Esophagus muscularis mucosa (tissue), 3 donors: ENCODE measurements at regions not wholly inside any gene's neighbourhood (a gene's known extent, or its start where the extent isn't known, plus 50 kb on each side); places are given as distances from the start of the nearest gene placed in this dataset.

Experiments used
- POLR2A ChIP-seq: fragments of 450-650 bp; IDR thresholded peaks from one replicate; pipeline ENCODE4 v1.6.1; 2017; ENCODE audit warnings: antibody characterized with exemption, moderate library complexity, mild to moderate bottlenecking, low read depth
- POLR2AphosphoS5 ChIP-seq, 2 donors: sonication (generic); formaldehyde crosslinking; IDR thresholded peaks; one replicate each; pipeline ENCODE4 v1.6.1; 2017; ENCODE audit warnings: antibody characterized with exemption in 2 of 2
- TF ChIP-seq, protein P1 (sequence below), 3 experiments: fragments of 200-600 bp in 2 of 3; fragments of 450-650 bp in 1 of 3; sonication (generic) in 2 of 3; IDR thresholded peaks; one replicate each; pipeline ENCODE4 v1.5.1; 2017 to 2019; ENCODE audit warnings: antibody characterized with exemption in 3 of 3, mild to moderate bottlenecking in 2 of 3, moderate library complexity in 1 of 3

DNA sequence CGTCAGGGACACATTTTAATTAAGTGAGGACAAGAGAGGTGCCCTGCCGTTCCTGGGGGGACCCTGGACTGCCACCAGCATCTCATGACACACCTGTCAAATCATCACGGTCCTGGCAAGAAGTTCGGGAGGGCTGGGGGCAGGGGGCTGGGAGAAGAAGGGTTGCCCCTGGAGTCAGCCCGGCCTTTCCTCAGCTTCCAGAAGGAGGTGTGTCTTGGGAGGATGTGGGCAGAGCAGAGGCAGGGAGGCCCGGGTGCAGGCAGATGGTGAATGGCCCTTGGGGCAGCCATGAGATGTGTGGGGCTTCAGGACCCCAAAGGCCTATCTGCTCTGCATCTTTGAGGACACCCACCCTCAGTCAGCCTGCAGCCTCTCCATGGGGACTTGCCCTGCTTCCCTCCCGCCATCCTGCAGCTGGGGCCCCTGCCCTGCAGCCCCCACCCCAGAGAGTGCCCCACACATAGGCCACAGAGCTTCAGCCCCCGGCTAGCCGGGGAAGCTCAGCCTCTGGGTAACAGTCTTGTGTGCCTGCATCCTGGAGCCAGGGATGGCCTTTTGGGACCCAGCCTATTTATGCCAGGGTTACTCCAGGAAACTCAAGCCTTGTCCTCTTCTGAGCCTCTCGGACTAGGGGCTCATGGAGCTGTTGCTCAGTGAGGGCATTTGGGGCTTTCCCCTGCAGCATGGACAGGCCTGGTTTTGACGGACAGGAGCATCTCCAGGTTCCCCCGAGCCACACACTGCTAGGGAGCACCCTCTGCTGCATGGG is 178.5 kb downstream of the KIF26A start:
- TF ChIP-seq POLR2A = no peak
- TF ChIP-seq POLR2AphosphoS5 (IDR thresholded peaks at IDR 0.05) = no peak
- TF ChIP-seq, protein P1, sequence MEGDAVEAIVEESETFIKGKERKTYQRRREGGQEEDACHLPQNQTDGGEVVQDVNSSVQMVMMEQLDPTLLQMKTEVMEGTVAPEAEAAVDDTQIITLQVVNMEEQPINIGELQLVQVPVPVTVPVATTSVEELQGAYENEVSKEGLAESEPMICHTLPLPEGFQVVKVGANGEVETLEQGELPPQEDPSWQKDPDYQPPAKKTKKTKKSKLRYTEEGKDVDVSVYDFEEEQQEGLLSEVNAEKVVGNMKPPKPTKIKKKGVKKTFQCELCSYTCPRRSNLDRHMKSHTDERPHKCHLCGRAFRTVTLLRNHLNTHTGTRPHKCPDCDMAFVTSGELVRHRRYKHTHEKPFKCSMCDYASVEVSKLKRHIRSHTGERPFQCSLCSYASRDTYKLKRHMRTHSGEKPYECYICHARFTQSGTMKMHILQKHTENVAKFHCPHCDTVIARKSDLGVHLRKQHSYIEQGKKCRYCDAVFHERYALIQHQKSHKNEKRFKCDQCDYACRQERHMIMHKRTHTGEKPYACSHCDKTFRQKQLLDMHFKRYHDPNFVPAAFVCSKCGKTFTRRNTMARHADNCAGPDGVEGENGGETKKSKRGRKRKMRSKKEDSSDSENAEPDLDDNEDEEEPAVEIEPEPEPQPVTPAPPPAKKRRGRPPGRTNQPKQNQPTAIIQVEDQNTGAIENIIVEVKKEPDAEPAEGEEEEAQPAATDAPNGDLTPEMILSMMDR (IDR thresholded peaks at IDR 0.05) = no peak
